ENCODE measurements at regions not wholly inside any gene's neighbourhood (a gene's known extent, or its start where the extent isn't known, plus 50 kb on each side); places are given as distances from the start of the nearest gene placed in this dataset.

DNA sequence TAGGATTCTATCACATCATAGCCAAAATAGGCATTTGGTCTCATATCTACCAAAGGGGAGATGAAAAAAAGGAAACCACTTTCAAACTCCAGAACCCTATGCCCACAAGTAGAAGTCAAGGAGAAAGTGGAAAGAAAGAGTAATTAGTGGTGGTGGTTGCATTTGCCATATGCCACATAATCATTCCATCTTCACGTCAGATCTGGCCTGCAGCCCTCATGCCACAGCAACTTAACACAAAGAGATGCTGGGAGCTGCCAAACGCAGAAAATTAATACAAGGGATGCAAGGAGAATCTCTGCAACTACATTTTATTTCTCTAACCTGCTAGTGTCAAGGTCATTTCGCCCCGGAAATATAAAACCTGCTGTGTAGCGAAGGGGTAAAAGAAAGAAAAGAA is 148.6 kb upstream of the FOXN3 start:
- no peaks in the 10 kb centered on the region for H3K9me3 Mint-ChIP-seq
- H3K36me3 Mint-ChIP-seq = peaks cover 12% of the 10 kb centered on the region
- no peak for DNase-seq (ENCODE audit: low spot score in 2 of 2, unreplicated experiment in 2 of 2)
- no peaks in the 10 kb centered on the region for H3K27me3 Mint-ChIP-seq (ENCODE audit: low read depth)
- H3K27ac Mint-ChIP-seq = no peak overlapping the region
- TF ChIP-seq, protein P1, sequence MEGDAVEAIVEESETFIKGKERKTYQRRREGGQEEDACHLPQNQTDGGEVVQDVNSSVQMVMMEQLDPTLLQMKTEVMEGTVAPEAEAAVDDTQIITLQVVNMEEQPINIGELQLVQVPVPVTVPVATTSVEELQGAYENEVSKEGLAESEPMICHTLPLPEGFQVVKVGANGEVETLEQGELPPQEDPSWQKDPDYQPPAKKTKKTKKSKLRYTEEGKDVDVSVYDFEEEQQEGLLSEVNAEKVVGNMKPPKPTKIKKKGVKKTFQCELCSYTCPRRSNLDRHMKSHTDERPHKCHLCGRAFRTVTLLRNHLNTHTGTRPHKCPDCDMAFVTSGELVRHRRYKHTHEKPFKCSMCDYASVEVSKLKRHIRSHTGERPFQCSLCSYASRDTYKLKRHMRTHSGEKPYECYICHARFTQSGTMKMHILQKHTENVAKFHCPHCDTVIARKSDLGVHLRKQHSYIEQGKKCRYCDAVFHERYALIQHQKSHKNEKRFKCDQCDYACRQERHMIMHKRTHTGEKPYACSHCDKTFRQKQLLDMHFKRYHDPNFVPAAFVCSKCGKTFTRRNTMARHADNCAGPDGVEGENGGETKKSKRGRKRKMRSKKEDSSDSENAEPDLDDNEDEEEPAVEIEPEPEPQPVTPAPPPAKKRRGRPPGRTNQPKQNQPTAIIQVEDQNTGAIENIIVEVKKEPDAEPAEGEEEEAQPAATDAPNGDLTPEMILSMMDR (IDR thresholded peaks at IDR 0.05; ENCODE audit: unreplicated experiment) = no peak
- H3K4me3 Mint-ChIP-seq = no peak overlapping the region
- peaks cover 27% of the 10 kb centered on the region for H3K4me1 Mint-ChIP-seq

DNA sequence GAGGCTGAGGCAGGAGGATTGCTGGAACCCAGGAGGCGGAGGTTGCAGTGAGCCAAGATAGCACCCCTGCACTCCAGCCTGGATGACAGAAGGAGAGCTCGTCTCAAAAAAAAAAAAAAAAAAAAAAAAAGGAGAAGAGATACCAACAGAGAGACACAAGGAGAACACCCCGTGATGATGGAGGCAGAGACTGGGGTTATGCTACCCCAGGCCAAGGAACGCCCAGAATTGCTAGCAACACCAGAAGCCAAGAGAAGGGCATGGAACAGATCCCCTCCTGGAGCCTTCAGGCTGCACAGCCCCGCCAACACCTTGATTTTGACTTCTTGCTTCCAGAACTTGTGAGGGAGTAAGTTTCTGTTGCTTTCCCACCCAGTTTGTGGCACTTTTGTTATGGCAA is 148.0 kb upstream of the FOXN3 start:
- peaks cover 14% of the 10 kb centered on the region for H3K36me3 Mint-ChIP-seq
- no peak overlapping the region for H3K4me3 Mint-ChIP-seq
- no peak overlapping the region for H3K27ac Mint-ChIP-seq
- no peaks in the 10 kb centered on the region for H3K9me3 Mint-ChIP-seq
- TF ChIP-seq, protein P1 (IDR thresholded peaks at IDR 0.05; ENCODE audit: unreplicated experiment) = no peak
- H3K4me1 Mint-ChIP-seq = peaks cover 27% of the 10 kb centered on the region
- no peak for DNase-seq (ENCODE audit: low spot score in 2 of 2, unreplicated experiment in 2 of 2)
- no peaks in the 10 kb centered on the region for H3K27me3 Mint-ChIP-seq (ENCODE audit: low read depth)

DNA sequence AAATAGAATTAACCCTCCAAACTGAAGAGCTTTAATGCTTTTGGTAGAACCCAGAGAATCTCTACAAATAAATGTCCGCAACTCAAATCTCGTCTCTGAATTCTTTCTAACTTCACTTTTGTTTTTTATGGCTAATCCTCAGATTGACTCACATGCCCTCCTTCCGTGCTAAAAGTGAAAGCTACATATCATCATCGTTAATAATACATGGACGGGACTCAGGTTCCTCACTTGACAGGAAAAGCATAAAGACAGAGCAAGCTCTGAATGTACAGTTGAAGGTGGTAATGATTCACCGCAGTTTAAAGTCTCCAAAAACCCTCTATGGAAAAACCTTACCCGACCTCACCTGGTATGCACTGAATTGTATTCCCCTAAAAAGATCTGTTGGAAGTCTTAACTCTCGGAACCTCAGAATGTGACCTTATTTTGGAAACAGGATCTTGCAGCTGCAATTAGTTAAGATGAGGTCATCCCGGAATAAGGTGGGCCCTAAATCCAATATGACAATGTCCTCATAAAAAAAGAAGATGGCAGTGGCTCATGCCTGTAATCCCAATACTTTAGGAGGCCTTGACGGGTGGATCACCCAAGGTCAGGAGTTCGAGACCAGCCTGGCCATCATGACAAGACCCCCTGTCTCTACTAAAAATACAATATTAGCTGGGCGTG is 147.4 kb upstream of the FOXN3 start:
- Mint-ChIP-seq H3K36me3 (peaks cover 13% of the 10 kb centered on the region), H3K27ac (peak overlapping the region; percentile 68)

DNA sequence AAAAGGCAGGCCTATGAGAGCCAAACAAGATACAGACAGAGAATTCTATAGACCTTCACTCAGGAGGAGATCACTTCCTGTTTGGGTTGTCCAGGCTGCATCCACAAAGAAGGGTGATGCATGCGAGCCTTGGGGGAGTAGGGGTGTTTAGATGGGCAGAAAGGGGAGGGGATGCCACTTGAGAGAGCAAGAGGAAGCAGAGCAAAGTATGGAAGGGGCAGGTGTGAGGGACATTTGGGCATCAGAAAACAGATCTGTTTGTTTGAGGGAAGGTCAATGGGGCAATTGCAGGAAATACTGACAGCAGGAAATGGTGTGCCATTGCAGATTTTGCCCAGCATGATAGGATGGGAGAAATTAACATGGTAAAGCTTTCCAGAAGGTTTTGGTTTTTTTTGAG is 146.4 kb upstream of the FOXN3 start:
- Mint-ChIP-seq H3K27me3 (ENCODE audit: low read depth) (no peaks in the 10 kb centered on the region), H3K27ac (no peak overlapping the region), H3K4me1 (peaks cover 27% of the 10 kb centered on the region), H3K36me3 (peaks cover 14% of the 10 kb centered on the region), H3K9me3 (no peaks in the 10 kb centered on the region), H3K4me3 (no peak overlapping the region)
- no peak for DNase-seq (ENCODE audit: low spot score in 2 of 2, unreplicated experiment in 2 of 2)
- TF ChIP-seq, protein P1 (IDR thresholded peaks at IDR 0.05; ENCODE audit: unreplicated experiment) = no peak

More for the DNA sequence above, 147.4 kb upstream of the FOXN3 start:
- DNase-seq (ENCODE audit: low spot score in 2 of 2, unreplicated experiment in 2 of 2) = no peak
- H3K27me3 Mint-ChIP-seq (ENCODE audit: low read depth) = no peaks in the 10 kb centered on the region
- H3K4me3 Mint-ChIP-seq = no peak overlapping the region
- H3K4me1 Mint-ChIP-seq = peaks cover 27% of the 10 kb centered on the region
- no peaks in the 10 kb centered on the region for H3K9me3 Mint-ChIP-seq
- TF ChIP-seq, protein P1 (IDR thresholded peaks at IDR 0.05; ENCODE audit: unreplicated experiment) = no peak

DNA sequence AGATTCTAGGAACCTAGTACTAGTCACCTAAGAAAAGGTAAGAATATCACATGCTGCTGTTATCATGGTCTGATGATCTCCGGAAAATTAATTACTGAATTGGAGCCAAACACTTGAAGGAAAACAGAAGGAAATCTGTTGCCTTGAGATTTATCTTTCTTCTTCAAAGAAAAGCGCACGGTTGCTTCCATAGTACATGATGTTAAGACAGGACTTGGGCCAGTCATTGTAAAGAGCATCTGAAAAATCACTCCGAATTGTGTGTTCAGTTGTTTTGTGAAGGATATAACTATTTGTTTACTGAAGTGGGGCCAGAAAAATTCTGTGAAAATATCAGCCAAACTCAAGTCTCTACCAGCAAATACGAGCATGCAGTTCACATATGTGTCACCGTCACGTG is 134.9 kb upstream of the FOXN3 start:
- DNase-seq (ENCODE audit: low spot score in 2 of 2, unreplicated experiment in 2 of 2) = no peak
- peaks cover 4% of the 10 kb centered on the region for H3K36me3 Mint-ChIP-seq
- no peaks in the 10 kb centered on the region for H3K27me3 Mint-ChIP-seq (ENCODE audit: low read depth)
- peak overlapping the region; percentile 92 for H3K27ac Mint-ChIP-seq
- no peak overlapping the region for H3K4me3 Mint-ChIP-seq
- TF ChIP-seq, protein P1 (IDR thresholded peaks at IDR 0.05; ENCODE audit: unreplicated experiment) = no peak
- H3K9me3 Mint-ChIP-seq = no peaks in the 10 kb centered on the region
- peaks cover 38% of the 10 kb centered on the region for H3K4me1 Mint-ChIP-seq

Measured in mesothelial cell of epicardium (in vitro differentiated cells).